Retinal pigment epithelial cell (primary cell): ENCODE measurements at regions not wholly inside any gene's neighbourhood (a gene's known extent, or its start where the extent isn't known, plus 50 kb on each side); places are given as distances from the start of the nearest gene placed in this dataset.

ENCODE experiments used
- DNase-seq: peaks from one replicate; pipeline ENCODE4 v3.0.0-alpha.2; 2010; ENCODE audit warnings: low read depth
- H3K4me3 ChIP-seq: 2 replicates; pipeline ENCODE4 v1.5.1; 2011; ENCODE audit warnings: mild to moderate bottlenecking, low read length, control low read depth, moderate library complexity
- CTCF ChIP-seq: conservative IDR thresholded peaks from 2 replicates; pipeline ENCODE4 v1.5.1; 2011; ENCODE audit warnings: low read depth, low read length, control low read depth, inconsistent platforms

GRCh38 chr7:112905413-112905812, 115.2 kb upstream of the TMEM168 start:
- no peak for TF ChIP-seq CTCF
- H3K4me3 ChIP-seq, result no peak overlapping the region
- DNase-seq, result no peak

- TF ChIP-seq CTCF, result peak; percentile 83
- no peak overlapping the region for H3K4me3 ChIP-seq
- DNase-seq, result peak; percentile 29
These were observed 108.5 kb upstream of the TMEM168 start for GRCh38 chr7:112898432-112899290.

- no peak overlapping the region for H3K4me3 ChIP-seq
- TF ChIP-seq CTCF, result no peak
- DNase-seq, result no peak
These were observed 107.7 kb upstream of the TMEM168 start for GRCh38 chr7:112897839-112898431.

GRCh38 chr7:112896026-112896601, 105.9 kb upstream of the TMEM168 start:
- TF ChIP-seq CTCF, result no peak
- no peak overlapping the region for H3K4me3 ChIP-seq
- no peak for DNase-seq

- DNase-seq, result no peak
- H3K4me3 ChIP-seq, result no peak overlapping the region
- TF ChIP-seq CTCF, result no peak
These were observed 102.1 kb upstream of the TMEM168 start for GRCh38 chr7:112892263-112892662.

GRCh38 chr7:112891698-112892097, 101.5 kb upstream of the TMEM168 start:
- H3K4me3 ChIP-seq, result no peak overlapping the region
- no peak for TF ChIP-seq CTCF
- DNase-seq, result no peak
